ENCODE measurements at regions not wholly inside any gene's neighbourhood (a gene's known extent, or its start where the extent isn't known, plus 50 kb on each side); places are given as distances from the start of the nearest gene placed in this dataset.

- Mint-ChIP-seq H3K27ac (no peak overlapping the region), H3K36me3 (no peaks in the 10 kb centered on the region), H3K4me3 (no peak overlapping the region), H3K4me1 (peaks cover 7% of the 10 kb centered on the region), H3K9me3 (no peaks in the 10 kb centered on the region), H3K27me3 (ENCODE audit: low read depth) (peaks cover 23% of the 10 kb centered on the region)
- TF ChIP-seq CTCF (IDR thresholded peaks at IDR 0.05; ENCODE audit: unreplicated experiment) = no peak
- no peak for DNase-seq (ENCODE audit: low spot score in 2 of 2, unreplicated experiment in 2 of 2)
Observed at GRCh38 chr2:176388861-176389260, 119.6 kb downstream of the MTX2 start.

DNA sequence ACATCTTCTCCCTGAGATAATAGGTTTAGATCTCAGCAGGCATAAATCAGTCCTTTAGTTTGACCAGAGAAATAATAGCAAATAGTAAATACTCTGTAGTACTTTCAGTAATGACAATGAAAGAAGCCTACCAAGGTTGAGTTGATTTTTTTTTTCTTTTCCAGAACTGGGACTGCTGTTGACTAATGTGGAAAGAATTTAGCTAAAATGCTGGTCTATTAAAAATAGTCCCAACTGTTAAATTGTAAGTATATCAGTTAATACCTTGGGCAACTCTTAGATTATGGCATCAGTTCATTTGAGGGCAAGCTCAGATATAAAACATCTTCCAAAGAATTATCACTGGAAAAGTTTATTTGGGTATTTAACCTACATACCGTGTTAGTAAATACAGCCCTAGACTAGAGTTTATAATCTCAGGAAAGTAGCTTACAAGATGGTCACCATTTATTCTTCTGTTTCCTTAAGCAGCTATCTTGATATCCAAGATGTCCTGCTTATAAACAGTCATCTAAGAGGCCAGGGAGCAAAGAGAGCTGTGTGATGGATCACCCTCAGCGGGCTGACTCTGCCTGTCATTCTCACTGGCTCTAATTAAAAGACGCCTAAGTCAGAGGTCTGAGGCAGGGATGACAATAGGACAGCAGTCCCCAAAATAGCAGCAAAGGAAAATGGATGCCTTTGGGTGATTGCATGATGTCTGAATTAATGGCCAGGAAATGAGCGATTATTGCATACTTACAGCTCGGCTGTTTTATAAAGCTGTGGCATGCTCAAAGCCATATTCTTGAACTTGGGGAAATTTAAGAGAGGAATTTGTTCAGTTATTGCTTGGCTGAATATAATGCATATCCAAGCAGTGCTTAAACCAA is 121.3 kb downstream of the MTX2 start:
- no peak for DNase-seq (ENCODE audit: low spot score in 2 of 2, unreplicated experiment in 2 of 2)

GRCh38 chr2:176391148-176391419 is 121.8 kb downstream of the MTX2 start:
- Mint-ChIP-seq H3K27me3 (ENCODE audit: low read depth) (peaks cover 25% of the 10 kb centered on the region), H3K27ac (no peak overlapping the region), H3K9me3 (no peaks in the 10 kb centered on the region), H3K4me1 (peaks cover 7% of the 10 kb centered on the region), H3K4me3 (no peak overlapping the region), H3K36me3 (no peaks in the 10 kb centered on the region)
- no peak for TF ChIP-seq CTCF (IDR thresholded peaks at IDR 0.05; ENCODE audit: unreplicated experiment)
- no peak for DNase-seq (ENCODE audit: low spot score in 2 of 2, unreplicated experiment in 2 of 2)

More for the DNA sequence above, 121.3 kb downstream of the MTX2 start:
- no peaks in the 10 kb centered on the region for H3K36me3 Mint-ChIP-seq
- no peaks in the 10 kb centered on the region for H3K9me3 Mint-ChIP-seq
- H3K4me3 Mint-ChIP-seq = no peak overlapping the region
- no peak overlapping the region for H3K27ac Mint-ChIP-seq
- peaks cover 26% of the 10 kb centered on the region for H3K27me3 Mint-ChIP-seq (ENCODE audit: low read depth)
- peaks cover 7% of the 10 kb centered on the region for H3K4me1 Mint-ChIP-seq
- no peak for TF ChIP-seq CTCF (IDR thresholded peaks at IDR 0.05; ENCODE audit: unreplicated experiment)

DNA sequence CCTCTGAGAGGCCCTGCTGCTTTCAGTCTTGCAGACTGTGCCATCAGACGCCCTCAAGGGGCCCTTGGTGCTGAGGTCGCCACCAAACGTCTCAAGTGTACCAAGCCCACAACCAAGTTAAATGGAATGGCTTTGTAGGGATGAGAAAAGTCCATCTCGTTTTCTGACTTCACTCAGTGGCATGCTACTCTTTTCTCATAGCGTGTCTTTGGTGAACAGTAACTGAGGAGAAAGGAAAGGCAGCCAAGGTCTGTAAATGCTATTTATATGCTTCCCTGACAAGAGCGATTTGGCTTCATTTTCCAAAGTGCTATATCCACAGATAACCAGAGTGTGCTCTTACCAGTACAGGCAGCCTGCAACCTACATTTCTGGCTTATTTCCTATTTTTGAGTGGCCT is 123.0 kb downstream of the MTX2 start:
- Mint-ChIP-seq H3K4me1 (peaks cover 7% of the 10 kb centered on the region), H3K9me3 (no peaks in the 10 kb centered on the region), H3K27me3 (ENCODE audit: low read depth) (peaks cover 26% of the 10 kb centered on the region), H3K4me3 (no peak overlapping the region), H3K27ac (no peak overlapping the region), H3K36me3 (no peaks in the 10 kb centered on the region)
- TF ChIP-seq CTCF (IDR thresholded peaks at IDR 0.05; ENCODE audit: unreplicated experiment) = no peak
- DNase-seq (ENCODE audit: low spot score in 2 of 2, unreplicated experiment in 2 of 2) = no peak

DNA sequence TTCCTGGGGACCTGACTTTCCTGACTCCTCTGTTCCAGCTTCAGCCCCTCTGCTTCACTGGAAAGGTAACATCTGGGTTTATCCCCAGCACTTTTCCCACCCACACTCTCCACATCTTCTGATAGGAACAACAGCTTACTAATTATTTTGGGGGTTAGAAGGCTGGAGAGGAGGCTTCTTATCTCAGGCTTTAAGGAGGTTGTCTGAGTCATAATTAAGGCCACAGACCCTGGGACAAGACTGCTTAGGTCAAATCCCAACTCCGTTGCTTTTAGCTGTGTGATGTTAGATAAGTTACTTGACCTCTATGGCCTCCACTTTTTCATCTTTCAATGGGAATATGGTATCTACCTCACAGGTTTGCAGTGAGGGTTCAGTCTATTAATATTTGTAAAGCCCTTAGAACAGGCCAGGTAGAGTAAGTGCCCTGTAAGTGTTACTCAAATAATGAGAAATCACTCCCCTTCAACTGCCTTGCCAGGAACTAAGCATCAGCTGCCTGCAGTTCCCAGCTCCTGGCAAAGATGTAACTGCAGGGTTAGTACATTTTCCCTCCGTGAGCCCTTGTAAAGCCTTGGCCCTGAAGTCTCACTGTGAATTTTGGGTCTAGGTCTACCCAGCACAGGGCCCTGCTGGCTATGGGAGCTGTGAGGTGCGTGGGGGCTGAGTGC is 123.6 kb downstream of the MTX2 start:
- peaks cover 7% of the 10 kb centered on the region for H3K4me1 Mint-ChIP-seq
- no peaks in the 10 kb centered on the region for H3K9me3 Mint-ChIP-seq
- H3K4me3 Mint-ChIP-seq = no peak overlapping the region
- peaks cover 27% of the 10 kb centered on the region for H3K27me3 Mint-ChIP-seq (ENCODE audit: low read depth)
- DNase-seq (ENCODE audit: low spot score in 2 of 2, unreplicated experiment in 2 of 2) = no peak
- TF ChIP-seq CTCF (IDR thresholded peaks at IDR 0.05; ENCODE audit: unreplicated experiment) = no peak
- no peaks in the 10 kb centered on the region for H3K36me3 Mint-ChIP-seq
- H3K27ac Mint-ChIP-seq = no peak overlapping the region
